HAP-1 (cell line): ENCODE measurements at regions not wholly inside any gene's neighbourhood (a gene's known extent, or its start where the extent isn't known, plus 50 kb on each side); places are given as distances from the start of the nearest gene placed in this dataset.
A peak's percentile ranks its signal among the peaks of the same experiment; 100 is the strongest.

Experiments
- DNase-seq, 2 experiments: peaks; one replicate each; pipeline ENCODE4 v3.0.0-alpha.2; 2016 to 2020; ENCODE audit warnings: low spot score in 2 of 2
- H3K27me3 ChIP-seq: fragments of 250-450 bp; sonication (Bioruptor Pico); 2 replicates; pipeline ENCODE4 v1.5.1; 2020; ENCODE audit warnings: low read depth, mild to moderate bottlenecking, moderate library complexity
- H3K36me3 ChIP-seq: fragments of 250-450 bp; sonication (Bioruptor Pico); replicated peaks from 2 replicates; pipeline ENCODE4 v1.5.1; 2020; ENCODE audit warnings: mild to moderate bottlenecking
- H3K4me1 ChIP-seq: fragments of 250-450 bp; sonication (Bioruptor Pico); 2 replicates; pipeline ENCODE4 v1.5.1; 2020; ENCODE audit warnings: mild to moderate bottlenecking
- H3K4me3 ChIP-seq: fragments of 250-450 bp; sonication (Bioruptor Pico); 2 replicates; pipeline ENCODE4 v1.5.1; 2020; ENCODE audit warnings: mild to moderate bottlenecking, moderate library complexity
- H3K9me3 ChIP-seq: fragments of 250-450 bp; sonication (Bioruptor Pico); 2 replicates; pipeline ENCODE4 v1.5.1; 2020; ENCODE audit warnings: mild to moderate bottlenecking, moderate library complexity
- in situ Hi-C: fragments of 300-500 bp; cut with MboI; formaldehyde crosslinking; loops from 3 replicates; pipeline ENCODE4 v1.14.3; 2020; ENCODE audit warnings: low sequenced_read_pairs, inconsistent platforms, mixed read lengths

- Histone ChIP-seq H3K27me3 (no peaks in the 10 kb centered on the region), H3K36me3 (no peaks in the 10 kb centered on the region), H3K4me3 (no peak overlapping the region), H3K9me3 (no peaks in the 10 kb centered on the region), H3K4me1 (no peaks in the 10 kb centered on the region)
- no peak for DNase-seq
- in situ Hi-C loops: no loop called here
Observed at GRCh38 chr6:80637312-80637711, 530.8 kb downstream of the BCKDHB start.

- no peaks in the 10 kb centered on the region for H3K27me3 ChIP-seq
- H3K4me1 ChIP-seq: no peaks in the 10 kb centered on the region
- DNase-seq: no peak
- H3K9me3 ChIP-seq: no peaks in the 10 kb centered on the region
- no peak overlapping the region for H3K4me3 ChIP-seq
- in situ Hi-C loops: no loop called here
- no peaks in the 10 kb centered on the region for H3K36me3 ChIP-seq
Observed at GRCh38 chr6:80636689-80637088, 530.2 kb downstream of the BCKDHB start.

- DNase-seq: no peak
- no peak overlapping the region for H3K4me3 ChIP-seq
- no peaks in the 10 kb centered on the region for H3K9me3 ChIP-seq
- in situ Hi-C loops: no loop called here
- no peaks in the 10 kb centered on the region for H3K27me3 ChIP-seq
- no peaks in the 10 kb centered on the region for H3K4me1 ChIP-seq
- no peaks in the 10 kb centered on the region for H3K36me3 ChIP-seq
Observed at GRCh38 chr6:80633412-80633811, 526.9 kb downstream of the BCKDHB start.

- no peak overlapping the region for H3K4me3 ChIP-seq
- DNase-seq: no peak
- no peaks in the 10 kb centered on the region for H3K36me3 ChIP-seq
- H3K4me1 ChIP-seq: no peaks in the 10 kb centered on the region
- in situ Hi-C loops: no loop called here
- H3K27me3 ChIP-seq: no peaks in the 10 kb centered on the region
- no peaks in the 10 kb centered on the region for H3K9me3 ChIP-seq
Observed at GRCh38 chr6:80625405-80625804, 518.9 kb downstream of the BCKDHB start.

- no peaks in the 10 kb centered on the region for H3K27me3 ChIP-seq
- no peaks in the 10 kb centered on the region for H3K9me3 ChIP-seq
- in situ Hi-C loops: no loop called here
- no peak overlapping the region for H3K4me3 ChIP-seq
- DNase-seq: no peak
- no peaks in the 10 kb centered on the region for H3K4me1 ChIP-seq
- no peaks in the 10 kb centered on the region for H3K36me3 ChIP-seq
Observed at GRCh38 chr6:80623066-80623815, 516.8 kb downstream of the BCKDHB start.

GRCh38 chr6:80622641-80623040 lies 516.2 kb downstream of the BCKDHB start:
- Histone ChIP-seq H3K36me3 (no peaks in the 10 kb centered on the region), H3K4me3 (no peak overlapping the region), H3K4me1 (no peaks in the 10 kb centered on the region), H3K27me3 (no peaks in the 10 kb centered on the region), H3K9me3 (no peaks in the 10 kb centered on the region)
- no peak for DNase-seq
- in situ Hi-C loops: no loop called here

GRCh38 chr6:80618953-80619352 lies 512.5 kb downstream of the BCKDHB start:
- in situ Hi-C loops: no loop called here
- no peaks in the 10 kb centered on the region for H3K9me3 ChIP-seq
- H3K36me3 ChIP-seq: no peaks in the 10 kb centered on the region
- H3K27me3 ChIP-seq: no peaks in the 10 kb centered on the region
- no peak for DNase-seq
- no peaks in the 10 kb centered on the region for H3K4me1 ChIP-seq
- H3K4me3 ChIP-seq: no peak overlapping the region

- no peaks in the 10 kb centered on the region for H3K36me3 ChIP-seq
- H3K4me3 ChIP-seq: no peak overlapping the region
- in situ Hi-C loops: no loop called here
- no peaks in the 10 kb centered on the region for H3K27me3 ChIP-seq
- peaks cover 6% of the 10 kb centered on the region for H3K4me1 ChIP-seq
- H3K9me3 ChIP-seq: no peaks in the 10 kb centered on the region
- no peak for DNase-seq
Observed at GRCh38 chr6:80610846-80611245, 504.4 kb downstream of the BCKDHB start.

GRCh38 chr6:80608881-80609280 lies 502.4 kb downstream of the BCKDHB start:
- DNase-seq: no peak
- no peaks in the 10 kb centered on the region for H3K36me3 ChIP-seq
- in situ Hi-C loops: no loop called here
- no peak overlapping the region for H3K4me3 ChIP-seq
- no peaks in the 10 kb centered on the region for H3K27me3 ChIP-seq
- peaks cover 6% of the 10 kb centered on the region for H3K4me1 ChIP-seq
- no peaks in the 10 kb centered on the region for H3K9me3 ChIP-seq

- H3K4me3 ChIP-seq: no peak overlapping the region
- no peak for DNase-seq
- no peaks in the 10 kb centered on the region for H3K9me3 ChIP-seq
- H3K36me3 ChIP-seq: no peaks in the 10 kb centered on the region
- in situ Hi-C loops: no loop called here
- H3K27me3 ChIP-seq: no peaks in the 10 kb centered on the region
- peaks cover 6% of the 10 kb centered on the region for H3K4me1 ChIP-seq
Observed at GRCh38 chr6:80607811-80608391, 501.4 kb downstream of the BCKDHB start.

- in situ Hi-C loops: no loop called here
- peaks cover 6% of the 10 kb centered on the region for H3K4me1 ChIP-seq
- peak in 1 of 2 experiments; percentile 12 for DNase-seq
- no peaks in the 10 kb centered on the region for H3K9me3 ChIP-seq
- H3K27me3 ChIP-seq: no peaks in the 10 kb centered on the region
- H3K4me3 ChIP-seq: no peak overlapping the region
- no peaks in the 10 kb centered on the region for H3K36me3 ChIP-seq
Observed at GRCh38 chr6:80605165-80605989, 498.9 kb downstream of the BCKDHB start.

- Histone ChIP-seq H3K9me3 (no peaks in the 10 kb centered on the region), H3K4me3 (no peak overlapping the region), H3K27me3 (no peaks in the 10 kb centered on the region), H3K4me1 (peaks cover 6% of the 10 kb centered on the region), H3K36me3 (no peaks in the 10 kb centered on the region)
- in situ Hi-C loops: no loop called here
- DNase-seq: no peak
Observed at GRCh38 chr6:80603679-80604078, 497.2 kb downstream of the BCKDHB start.

- H3K9me3 ChIP-seq: no peaks in the 10 kb centered on the region
- no peak overlapping the region for H3K4me3 ChIP-seq
- in situ Hi-C loops: no loop called here
- DNase-seq: no peak
- no peaks in the 10 kb centered on the region for H3K36me3 ChIP-seq
- no peaks in the 10 kb centered on the region for H3K4me1 ChIP-seq
- no peaks in the 10 kb centered on the region for H3K27me3 ChIP-seq
Observed at GRCh38 chr6:80594461-80594860, 488.0 kb downstream of the BCKDHB start.

- in situ Hi-C loops: no loop called here
Observed at GRCh38 chr6:80592436-80592835, 486.0 kb downstream of the BCKDHB start.

More at GRCh38 chr6:80592436-80592835, 486.0 kb downstream of the BCKDHB start:
- no peak for DNase-seq
- Histone ChIP-seq H3K4me3 (no peak overlapping the region), H3K9me3 (no peaks in the 10 kb centered on the region), H3K4me1 (no peaks in the 10 kb centered on the region), H3K27me3 (no peaks in the 10 kb centered on the region), H3K36me3 (no peaks in the 10 kb centered on the region)
